ENCODE measurements at regions not wholly inside any gene's neighbourhood (a gene's known extent, or its start where the extent isn't known, plus 50 kb on each side); places are given as distances from the start of the nearest gene placed in this dataset.
"Not testable (repeated sequence)": the region's sequence is repeated elsewhere in the genome, so short reads cannot be mapped to it uniquely, and the experiment has no call there.

DNA sequence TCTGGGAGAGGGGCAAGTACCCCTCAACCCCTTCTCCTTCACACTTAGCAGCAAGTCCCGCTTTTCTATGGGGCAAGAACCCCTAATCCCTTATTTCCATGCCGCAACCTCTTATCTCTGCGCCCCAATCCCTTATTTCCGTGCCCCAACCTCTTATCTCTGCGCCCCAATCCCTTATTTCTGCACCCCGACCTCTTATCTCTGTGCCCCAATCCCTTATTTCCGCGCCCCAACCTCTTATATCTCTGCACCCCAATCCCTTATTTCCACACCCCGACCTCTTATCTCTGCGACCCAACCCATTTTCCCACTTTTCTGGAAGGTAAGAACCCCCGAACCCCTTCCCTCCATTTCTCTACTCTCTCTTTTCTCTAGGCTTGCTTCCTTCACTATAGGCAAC, 95.6 kb upstream of the RAB4A start:
- not testable (repeated sequence) for H3K4me2 ChIP-seq (ENCODE audit: low read length); H3K4me1 ChIP-seq; H3K27me3 ChIP-seq (ENCODE audit: control insufficient read depth, insufficient read depth, low read length); H3K27ac ChIP-seq; H3K79me2 ChIP-seq; H3K4me3 ChIP-seq (ENCODE audit: low read depth, low read length); H2AFZ ChIP-seq; H3K9ac ChIP-seq; H3K9me3 ChIP-seq (ENCODE audit: control insufficient read depth, low read length); H3K36me3 ChIP-seq (ENCODE audit: control insufficient read depth, insufficient read depth, low read length)

DNA sequence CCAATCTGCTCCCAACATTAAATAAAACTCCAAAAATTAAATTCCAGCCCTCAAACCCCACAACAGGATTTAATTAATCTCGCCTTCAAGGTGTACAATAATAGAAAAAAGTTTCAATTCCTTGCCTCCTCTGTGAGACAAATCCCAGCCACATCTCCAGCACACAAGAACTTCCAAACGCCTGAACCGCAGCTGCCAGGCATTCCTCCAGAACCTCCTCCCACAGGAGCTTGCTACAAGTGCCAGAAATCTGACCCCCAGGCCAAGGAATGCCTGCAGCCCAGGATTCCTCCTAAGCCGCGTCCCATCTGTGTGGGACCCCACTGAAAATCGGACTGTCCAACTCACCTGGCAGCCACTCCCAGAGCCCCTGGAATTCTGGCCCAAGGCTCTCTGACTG, 94.5 kb upstream of the RAB4A start:
- not testable (repeated sequence) for H3K4me2 ChIP-seq (ENCODE audit: low read length); H3K4me3 ChIP-seq (ENCODE audit: low read depth, low read length); H3K27me3 ChIP-seq (ENCODE audit: control insufficient read depth, insufficient read depth, low read length); H3K79me2 ChIP-seq; H3K36me3 ChIP-seq (ENCODE audit: control insufficient read depth, insufficient read depth, low read length); H3K4me1 ChIP-seq; H3K27ac ChIP-seq; H3K9ac ChIP-seq; H2AFZ ChIP-seq; H3K9me3 ChIP-seq (ENCODE audit: control insufficient read depth, low read length)

DNA sequence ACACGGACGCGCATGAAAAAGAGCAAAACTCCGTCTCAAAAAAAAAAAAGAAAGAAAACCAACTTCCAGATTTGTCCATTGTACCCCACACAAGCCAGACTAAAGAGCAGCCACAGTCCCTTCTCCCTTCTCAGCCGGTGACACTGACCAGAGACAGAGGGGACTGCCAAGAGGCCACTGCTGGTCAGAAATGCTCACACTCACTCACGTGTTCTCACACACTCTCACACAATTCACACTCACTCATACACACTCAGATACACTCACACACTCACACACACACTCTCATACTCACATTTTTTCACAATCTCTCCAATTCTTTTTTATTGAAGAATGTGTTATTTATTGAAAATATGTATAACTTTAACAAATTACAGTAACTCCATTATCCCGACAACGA, 90.8 kb upstream of the RAB4A start:
- Histone ChIP-seq H3K36me3 (ENCODE audit: control insufficient read depth, insufficient read depth, low read length) (no peaks in the 10 kb centered on the region), H3K9me3 (ENCODE audit: control insufficient read depth, low read length) (no peaks in the 10 kb centered on the region), H2AFZ (no peak overlapping the region), H3K4me1 (no peaks in the 10 kb centered on the region), H3K4me2 (ENCODE audit: low read length) (no peak overlapping the region), H3K9ac (no peak overlapping the region), H3K79me2 (no peaks in the 10 kb centered on the region), H3K27ac (no peak overlapping the region), H3K27me3 (ENCODE audit: control insufficient read depth, insufficient read depth, low read length) (no peaks in the 10 kb centered on the region), H3K4me3 (ENCODE audit: low read depth, low read length) (no peak overlapping the region)
- TF ChIP-seq, protein P1, sequence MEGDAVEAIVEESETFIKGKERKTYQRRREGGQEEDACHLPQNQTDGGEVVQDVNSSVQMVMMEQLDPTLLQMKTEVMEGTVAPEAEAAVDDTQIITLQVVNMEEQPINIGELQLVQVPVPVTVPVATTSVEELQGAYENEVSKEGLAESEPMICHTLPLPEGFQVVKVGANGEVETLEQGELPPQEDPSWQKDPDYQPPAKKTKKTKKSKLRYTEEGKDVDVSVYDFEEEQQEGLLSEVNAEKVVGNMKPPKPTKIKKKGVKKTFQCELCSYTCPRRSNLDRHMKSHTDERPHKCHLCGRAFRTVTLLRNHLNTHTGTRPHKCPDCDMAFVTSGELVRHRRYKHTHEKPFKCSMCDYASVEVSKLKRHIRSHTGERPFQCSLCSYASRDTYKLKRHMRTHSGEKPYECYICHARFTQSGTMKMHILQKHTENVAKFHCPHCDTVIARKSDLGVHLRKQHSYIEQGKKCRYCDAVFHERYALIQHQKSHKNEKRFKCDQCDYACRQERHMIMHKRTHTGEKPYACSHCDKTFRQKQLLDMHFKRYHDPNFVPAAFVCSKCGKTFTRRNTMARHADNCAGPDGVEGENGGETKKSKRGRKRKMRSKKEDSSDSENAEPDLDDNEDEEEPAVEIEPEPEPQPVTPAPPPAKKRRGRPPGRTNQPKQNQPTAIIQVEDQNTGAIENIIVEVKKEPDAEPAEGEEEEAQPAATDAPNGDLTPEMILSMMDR (IDR thresholded peaks at IDR 0.05) = no peak

DNA sequence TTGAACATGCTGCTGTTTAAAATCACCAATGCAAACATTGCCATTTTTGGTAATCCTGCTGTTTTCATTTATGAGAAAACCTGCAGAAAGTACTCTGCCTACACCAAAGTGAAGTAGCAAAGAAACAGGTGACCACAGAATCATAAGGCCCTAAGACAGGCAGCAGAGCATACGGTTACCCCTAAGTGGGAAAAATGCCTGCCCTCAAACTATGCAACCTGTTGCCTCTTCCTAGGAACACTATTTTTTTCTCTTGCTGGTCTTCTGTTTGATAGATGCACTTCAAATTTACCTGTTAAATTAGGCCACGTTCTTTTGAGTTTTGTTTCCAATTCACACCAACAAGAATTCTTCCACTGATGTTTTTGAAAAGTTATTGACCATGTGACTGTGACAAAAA, 89.5 kb upstream of the RAB4A start:
- H3K36me3 ChIP-seq (ENCODE audit: control insufficient read depth, insufficient read depth, low read length) = no peaks in the 10 kb centered on the region
- TF ChIP-seq, protein P1 (IDR thresholded peaks at IDR 0.05) = no peak
- H3K9me3 ChIP-seq (ENCODE audit: control insufficient read depth, low read length) = no peaks in the 10 kb centered on the region
- H3K4me2 ChIP-seq (ENCODE audit: low read length) = no peak overlapping the region
- no peak overlapping the region for H3K4me3 ChIP-seq (ENCODE audit: low read depth, low read length)
- H3K27me3 ChIP-seq (ENCODE audit: control insufficient read depth, insufficient read depth, low read length) = no peaks in the 10 kb centered on the region
- no peak overlapping the region for H3K27ac ChIP-seq
- H3K79me2 ChIP-seq = no peaks in the 10 kb centered on the region
- H2AFZ ChIP-seq = no peak overlapping the region
- no peaks in the 10 kb centered on the region for H3K4me1 ChIP-seq
- H3K9ac ChIP-seq = no peak overlapping the region

DNA sequence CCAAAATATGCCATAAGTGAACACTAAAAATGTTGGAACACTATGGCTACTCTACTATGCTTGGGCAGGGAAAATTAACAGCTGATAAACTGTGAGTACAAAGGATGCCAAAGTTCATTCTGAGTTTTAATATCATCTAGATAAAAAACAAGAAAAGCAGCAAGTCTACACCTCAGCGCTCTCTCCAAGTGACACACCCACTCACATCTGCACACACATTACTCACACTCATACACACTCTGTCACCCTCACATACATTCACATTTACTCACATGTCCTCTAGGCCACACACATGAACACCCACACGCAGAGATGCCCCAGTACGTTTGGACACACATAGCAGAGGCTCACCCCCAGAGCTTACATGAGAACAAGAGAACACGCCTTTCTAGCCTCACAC, 87.3 kb upstream of the RAB4A start:
- TF ChIP-seq, protein P1 (IDR thresholded peaks at IDR 0.05) = no peak
- Histone ChIP-seq H3K4me2 (ENCODE audit: low read length) (no peak overlapping the region), H3K79me2 (no peaks in the 10 kb centered on the region), H3K27ac (no peak overlapping the region), H2AFZ (no peak overlapping the region), H3K36me3 (ENCODE audit: control insufficient read depth, insufficient read depth, low read length) (no peaks in the 10 kb centered on the region), H3K27me3 (ENCODE audit: control insufficient read depth, insufficient read depth, low read length) (no peaks in the 10 kb centered on the region), H3K4me1 (no peaks in the 10 kb centered on the region), H3K4me3 (ENCODE audit: low read depth, low read length) (no peak overlapping the region), H3K9me3 (ENCODE audit: control insufficient read depth, low read length) (no peaks in the 10 kb centered on the region), H3K9ac (no peak overlapping the region)

DNA sequence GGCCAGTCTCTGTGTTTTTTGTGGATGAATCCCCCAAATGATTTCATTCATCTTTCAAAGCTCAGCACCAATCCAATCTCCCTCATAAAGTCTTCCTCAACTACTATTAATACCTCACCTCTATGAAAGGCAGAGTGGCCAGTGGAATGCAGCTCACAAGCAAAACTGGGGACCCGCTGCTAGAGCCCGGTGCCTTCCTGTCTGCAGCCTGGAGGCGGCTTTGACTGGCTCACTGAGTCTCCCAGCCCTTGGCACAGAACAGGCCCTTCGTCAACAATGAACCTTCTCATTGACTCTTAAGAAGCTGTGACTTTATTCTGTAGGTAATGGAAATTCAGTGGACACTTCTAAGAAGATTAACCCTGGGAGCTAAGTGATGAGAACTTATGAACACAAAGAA, 86.8 kb upstream of the RAB4A start:
- Histone ChIP-seq H3K4me2 (ENCODE audit: low read length) (no peak overlapping the region), H3K36me3 (ENCODE audit: control insufficient read depth, insufficient read depth, low read length) (no peaks in the 10 kb centered on the region), H3K27ac (no peak overlapping the region), H3K27me3 (ENCODE audit: control insufficient read depth, insufficient read depth, low read length) (no peaks in the 10 kb centered on the region), H3K79me2 (no peaks in the 10 kb centered on the region), H3K4me3 (ENCODE audit: low read depth, low read length) (no peak overlapping the region), H3K9me3 (ENCODE audit: control insufficient read depth, low read length) (no peaks in the 10 kb centered on the region), H3K4me1 (no peaks in the 10 kb centered on the region), H2AFZ (no peak overlapping the region), H3K9ac (no peak overlapping the region)
- TF ChIP-seq, protein P1 (IDR thresholded peaks at IDR 0.05) = no peak

Data from parathyroid adenoma (tissue), 2 donors.